DMS53 treated with DMSO at 0.1 percent for 48 hours (cell line): ENCODE measurements at regions not wholly inside any gene's neighbourhood (a gene's known extent, or its start where the extent isn't known, plus 50 kb on each side); places are given as distances from the start of the nearest gene placed in this dataset.

Experiments
- DNase-seq: peaks from one replicate; lab custom pipeline; 2025; ENCODE audit not compliant: unreplicated experiment; lab: John Stamatoyannopoulos, UW

- no peak for DNase-seq
Observed at GRCh38 chr19:56946159-56946558, 105.6 kb upstream of the PEG3 start.

- DNase-seq, result no peak
Observed at GRCh38 chr19:56947206-56947605, 106.7 kb upstream of the PEG3 start.

- no peak for DNase-seq
Observed at GRCh38 chr19:56949626-56950025, 109.1 kb upstream of the PEG3 start.

GRCh38 chr19:56951672-56952071 lies 111.1 kb upstream of the PEG3 start:
- DNase-seq, result no peak

GRCh38 chr19:56953470-56953869 lies 112.9 kb upstream of the PEG3 start:
- DNase-seq, result no peak

- DNase-seq, result no peak
Observed at GRCh38 chr19:56955637-56956216, 115.2 kb upstream of the PEG3 start.

GRCh38 chr19:56956503-56957226 lies 116.1 kb upstream of the PEG3 start:
- no peak for DNase-seq

GRCh38 chr19:56959205-56959604 lies 118.7 kb upstream of the PEG3 start:
- DNase-seq, result no peak

GRCh38 chr19:56960959-56961543 lies 120.5 kb upstream of the PEG3 start:
- no peak for DNase-seq

GRCh38 chr19:56964410-56964920 lies 123.9 kb upstream of the PEG3 start:
- no peak for DNase-seq

GRCh38 chr19:56966225-56966696 lies 125.7 kb upstream of the PEG3 start:
- DNase-seq, result no peak

GRCh38 chr19:56966697-56967299 lies 126.3 kb upstream of the PEG3 start:
- no peak for DNase-seq

- no peak for DNase-seq
Observed at GRCh38 chr19:56969156-56969555, 128.6 kb upstream of the PEG3 start.

- no peak for DNase-seq
Observed at GRCh38 chr19:56969759-56970178, 129.2 kb upstream of the PEG3 start.

GRCh38 chr19:56971230-56971629 lies 130.7 kb upstream of the PEG3 start:
- DNase-seq, result no peak

- no peak for DNase-seq
Observed at GRCh38 chr19:56972291-56972841, 131.8 kb upstream of the PEG3 start.

- DNase-seq, result no peak
Observed at GRCh38 chr19:56973713-56974555, 133.4 kb upstream of the PEG3 start.

- no peak for DNase-seq
Observed at GRCh38 chr19:56974556-56975207, 134.2 kb upstream of the PEG3 start.

- DNase-seq, result no peak
Observed at GRCh38 chr19:56976300-56976699, 135.8 kb upstream of the PEG3 start.
